Neural cell (in vitro differentiated cells): ENCODE measurements at regions not wholly inside any gene's neighbourhood (a gene's known extent, or its start where the extent isn't known, plus 50 kb on each side); places are given as distances from the start of the nearest gene placed in this dataset.

Experiments used
- H2AFZ ChIP-seq: fragments of 200-600, 300-800 bp; sonication (generic), shearing (Covaris generic); 2 replicates; pipeline ENCODE4 v1.6.0; 2014; ENCODE audit warnings: low read depth, mild to moderate bottlenecking, antibody characterized with exemption, low read length, moderate library complexity
- H3F3A ChIP-seq: fragments of 200-600 bp; shearing (Covaris generic); 2 replicates; pipeline ENCODE4 v1.6.1; 2016; ENCODE audit warnings: mild to moderate bottlenecking, moderate library complexity, mixed read lengths, antibody characterized with exemption, low read length; ENCODE audit not compliant: insufficient read depth, poor library complexity, severe bottlenecking
- H3K27ac ChIP-seq: fragments of 200-600, 300-800 bp; sonication (generic), shearing (Covaris generic); 2 replicates; pipeline ENCODE4 v1.5.1; 2014; ENCODE audit warnings: mild to moderate bottlenecking, low read length, moderate library complexity
- H3K27me3 ChIP-seq: fragments of 300-800, 200-600 bp; sonication (generic), shearing (Covaris generic); 2 replicates; pipeline ENCODE4 v1.6.0; 2014; ENCODE audit warnings: mild to moderate bottlenecking, low read depth, low read length, moderate library complexity; ENCODE audit not compliant: insufficient read depth
- H3K36me3 ChIP-seq: fragments of 300-800, 200-600 bp; sonication (generic), shearing (Covaris generic); 2 replicates; pipeline ENCODE4 v1.5.1; 2014; ENCODE audit warnings: mild to moderate bottlenecking, antibody characterized with exemption, low read length, moderate library complexity; ENCODE audit not compliant: insufficient read depth
- H3K4me2 ChIP-seq: fragments of 300-800, 200-600 bp; sonication (generic), shearing (Covaris generic); 2 replicates; pipeline ENCODE4 v1.6.0; 2014; ENCODE audit warnings: mild to moderate bottlenecking, low read length
- H3K4me3 ChIP-seq: fragments of 300-800, 200-600 bp; sonication (generic), shearing (Covaris generic); 2 replicates; pipeline ENCODE4 v1.5.1; 2014; ENCODE audit warnings: mild to moderate bottlenecking, low read length, moderate library complexity
- H3K79me2 ChIP-seq: fragments of 200-600 bp; shearing (Covaris generic); replicated peaks from 2 replicates; pipeline ENCODE4 v1.6.0; 2014; ENCODE audit warnings: mild to moderate bottlenecking, low read length, moderate library complexity; ENCODE audit not compliant: insufficient read depth
- H3K9ac ChIP-seq: fragments of 300-800, 200-600 bp; sonication (generic), shearing (Covaris generic); 2 replicates; pipeline ENCODE4 v1.6.1; 2016; ENCODE audit warnings: mild to moderate bottlenecking, low read length, mixed read lengths
- H3K9me2 ChIP-seq: fragments of 200-600 bp; shearing (Covaris generic); 2 replicates; pipeline ENCODE4 v1.6.1; 2016; ENCODE audit warnings: mild to moderate bottlenecking, low read length, mixed read lengths; ENCODE audit not compliant: insufficient read depth
- H3K9me3 ChIP-seq: fragments of 200-600, 300-800 bp; sonication (generic), shearing (Covaris generic); 2 replicates; pipeline ENCODE4 v1.6.1; 2016; ENCODE audit warnings: mild to moderate bottlenecking, mixed run types, low read length, moderate library complexity, mixed read lengths
- H4K20me1 ChIP-seq: fragments of 200-600 bp; shearing (Covaris generic); 2 replicates; pipeline ENCODE4 v1.6.1; 2016; ENCODE audit warnings: mild to moderate bottlenecking, mixed run types; ENCODE audit not compliant: insufficient read depth
- CTCF ChIP-seq: fragments of 450-650 bp; IDR thresholded peaks from 2 replicates; pipeline ENCODE4 v1.5.1; 2014; ENCODE audit warnings: antibody characterized with exemption, mild to moderate bottlenecking, moderate library complexity; ENCODE audit not compliant: poor library complexity, severe bottlenecking
- EP300 ChIP-seq: fragments of 450-650 bp; conservative IDR thresholded peaks from 2 replicates; pipeline ENCODE4 v1.6.1; 2014; ENCODE audit warnings: antibody characterized with exemption, mild to moderate bottlenecking, moderate library complexity; ENCODE audit not compliant: poor library complexity, severe bottlenecking
- EZH2 ChIP-seq: fragments of 200-600, 300-800 bp; shearing (Covaris generic), sonication (generic); IDR thresholded peaks from 2 replicates; pipeline ENCODE4 v1.6.1; 2014; ENCODE audit warnings: antibody characterized with exemption, low read length, borderline replicate concordance, mild to moderate bottlenecking; ENCODE audit not compliant: insufficient read depth, poor library complexity, severe bottlenecking
- MXI1 ChIP-seq: fragments of 450-650 bp; conservative IDR thresholded peaks from 2 replicates; pipeline ENCODE4 v1.6.1; 2014; ENCODE audit warnings: antibody characterized with exemption, mild to moderate bottlenecking; ENCODE audit not compliant: poor library complexity, severe bottlenecking
- POLR2AphosphoS5 ChIP-seq: IDR thresholded peaks from 2 replicates; pipeline ENCODE4 v1.6.1; 2012
- RAD21 ChIP-seq: fragments of 450-650 bp; conservative IDR thresholded peaks from 2 replicates; pipeline ENCODE4 v1.6.1; 2014; ENCODE audit warnings: antibody characterized with exemption, mild to moderate bottlenecking, moderate library complexity
- REST ChIP-seq: IDR thresholded peaks from 2 replicates; pipeline ENCODE4 v1.6.1; 2012; ENCODE audit warnings: borderline replicate concordance
- SMC3 ChIP-seq: fragments of 450-650 bp; conservative IDR thresholded peaks from 2 replicates; pipeline ENCODE4 v1.6.1; 2014; ENCODE audit warnings: antibody characterized with exemption, mild to moderate bottlenecking, moderate library complexity; ENCODE audit not compliant: poor library complexity
- TAF1 ChIP-seq: IDR thresholded peaks from 2 replicates; pipeline ENCODE4 v1.6.1; 2012; ENCODE audit warnings: low read depth

GRCh38 chr11:122327528-122327927 is 211.5 kb upstream of the BLID start:
- Histone ChIP-seq H3K36me3 (no peaks in the 10 kb centered on the region), H3K4me3 (no peak overlapping the region), H3K9me2 (no peaks in the 10 kb centered on the region), H3K79me2 (no peaks in the 10 kb centered on the region), H3K9ac (no peak overlapping the region), H2AFZ (no peak overlapping the region), H3F3A (no peaks in the 10 kb centered on the region), H4K20me1 (no peaks in the 10 kb centered on the region), H3K9me3 (no peaks in the 10 kb centered on the region), H3K27ac (no peak overlapping the region), H3K4me2 (no peak overlapping the region), H3K27me3 (no peaks in the 10 kb centered on the region)
- TF ChIP-seq EZH2 (no peak), RAD21 (no peak), TAF1 (no peak), CTCF (no peak), MXI1 (no peak), POLR2AphosphoS5 (no peak)

GRCh38 chr11:122323754-122324421 is 207.9 kb upstream of the BLID start:
- H3K27ac ChIP-seq: no peak overlapping the region
- H3K9ac ChIP-seq: no peak overlapping the region
- no peaks in the 10 kb centered on the region for H3K36me3 ChIP-seq
- H3K79me2 ChIP-seq: no peaks in the 10 kb centered on the region
- no peaks in the 10 kb centered on the region for H4K20me1 ChIP-seq
- no peaks in the 10 kb centered on the region for H3K9me2 ChIP-seq
- no peaks in the 10 kb centered on the region for H3K9me3 ChIP-seq
- H3K27me3 ChIP-seq: no peaks in the 10 kb centered on the region
- H3F3A ChIP-seq: no peaks in the 10 kb centered on the region
- no peak for TF ChIP-seq EZH2
- TF ChIP-seq TAF1: no peak
- no peak for TF ChIP-seq POLR2AphosphoS5
- no peak for TF ChIP-seq RAD21
- TF ChIP-seq SMC3: no peak
- no peak for TF ChIP-seq CTCF
- no peak for TF ChIP-seq REST
- TF ChIP-seq MXI1: no peak
- TF ChIP-seq EP300: no peak
- no peak overlapping the region for H3K4me2 ChIP-seq
- no peak overlapping the region for H2AFZ ChIP-seq
- H3K4me3 ChIP-seq: no peak overlapping the region
